ENCODE measurements at regions not wholly inside any gene's neighbourhood (a gene's known extent, or its start where the extent isn't known, plus 50 kb on each side); places are given as distances from the start of the nearest gene placed in this dataset.
A peak's percentile ranks its signal among the peaks of the same experiment; 100 is the strongest.
"Not testable (repeated sequence)": the region's sequence is repeated elsewhere in the genome, so short reads cannot be mapped to it uniquely, and the experiment has no call there.

DNA sequence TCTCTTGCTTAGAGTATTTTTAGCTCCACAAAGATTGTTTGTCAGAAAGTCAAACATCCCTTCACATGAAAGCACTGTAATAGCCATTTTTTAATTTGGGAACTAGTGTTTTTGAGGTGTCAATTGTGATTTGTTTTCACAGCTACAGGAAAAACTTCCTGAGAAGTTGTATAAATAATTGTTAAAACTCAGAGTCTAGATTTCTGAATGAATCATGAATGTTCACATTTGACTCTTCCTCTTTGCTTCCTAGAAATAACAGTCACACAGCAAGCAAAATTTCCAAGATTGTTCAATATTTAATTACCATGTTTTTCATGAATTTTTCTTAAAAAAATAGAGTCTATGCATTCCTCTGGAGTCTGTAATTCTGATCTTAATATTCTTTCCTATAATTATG lies 156.9 kb upstream of the SLC7A11 start:
- Histone ChIP-seq H3K27me3 (ENCODE audit: control insufficient read depth, insufficient read depth, low read length) (no peaks in the 10 kb centered on the region; the same call in 1 of the 2 replicates), H3K4me3 (ENCODE audit: insufficient read depth, low read depth, low read length) (no peak overlapping the region), H3K36me3 (replicated peaks; ENCODE audit: control insufficient read depth, insufficient read depth, low read length) (no peaks in the 10 kb centered on the region)
- DNase-seq: no peak

DNA sequence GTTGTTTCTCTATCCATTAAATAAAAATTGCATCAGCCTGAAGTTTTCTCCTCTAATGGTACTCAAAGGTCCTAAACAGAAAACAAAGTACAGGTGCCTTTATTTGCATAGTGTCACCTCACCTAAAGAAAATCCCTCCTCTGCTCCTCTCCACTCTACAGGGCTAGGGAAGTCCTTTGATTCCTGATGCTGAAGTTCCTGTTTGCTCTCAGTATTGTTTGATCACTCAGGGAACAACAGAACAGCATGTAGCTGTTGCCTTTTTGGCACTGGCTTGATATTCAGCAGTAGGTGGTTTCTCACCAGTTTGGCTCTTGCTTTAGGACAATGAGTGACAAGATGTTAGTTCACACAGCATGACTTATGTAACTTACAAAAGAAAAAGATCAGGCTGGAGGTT lies 156.2 kb upstream of the SLC7A11 start:
- H3K4me3 ChIP-seq (ENCODE audit: insufficient read depth, low read depth, low read length): no peak overlapping the region
- DNase-seq: peak; percentile 22
- H3K36me3 ChIP-seq (replicated peaks; ENCODE audit: control insufficient read depth, insufficient read depth, low read length): no peaks in the 10 kb centered on the region
- no peaks in the 10 kb centered on the region; the same call in 1 of the 2 replicates for H3K27me3 ChIP-seq (ENCODE audit: control insufficient read depth, insufficient read depth, low read length)

DNA sequence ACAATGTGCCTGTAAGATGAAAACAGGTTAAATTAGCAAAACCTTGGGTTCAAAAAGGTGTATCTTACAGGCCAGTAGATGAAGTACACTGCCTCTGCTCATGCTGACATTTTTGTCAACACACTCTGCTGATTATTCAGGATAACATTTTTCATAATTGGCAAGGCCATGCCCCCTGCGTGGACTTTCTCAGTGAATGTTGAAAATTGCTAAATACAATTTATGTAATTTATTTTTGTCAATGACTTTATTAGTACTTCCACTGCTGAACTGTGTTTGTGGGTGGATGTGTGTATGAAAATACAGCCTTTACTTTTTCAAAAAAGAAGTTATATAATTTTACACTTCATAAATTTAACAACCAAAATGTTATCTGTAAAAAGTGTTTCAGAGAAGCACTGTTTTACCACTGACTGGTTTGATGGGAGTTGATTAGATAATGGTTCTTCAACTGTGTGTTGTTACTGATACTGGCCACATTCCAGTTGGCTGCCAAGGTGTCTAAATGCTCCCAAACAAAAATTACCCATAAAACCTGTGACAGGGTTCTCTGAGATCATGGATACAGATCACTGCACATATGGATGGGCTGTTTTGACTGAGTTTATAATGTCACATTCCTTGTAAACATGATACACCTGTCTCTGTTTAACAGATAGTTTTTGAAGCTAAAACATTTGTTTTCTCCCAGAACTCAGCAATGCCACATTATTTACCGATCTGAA lies 151.9 kb upstream of the SLC7A11 start:
- DNase-seq: no peak
- Histone ChIP-seq H3K4me3 (ENCODE audit: insufficient read depth, low read depth, low read length) (no peak overlapping the region), H3K36me3 (replicated peaks; ENCODE audit: control insufficient read depth, insufficient read depth, low read length) (no peaks in the 10 kb centered on the region), H3K27me3 (ENCODE audit: control insufficient read depth, insufficient read depth, low read length) (no peaks in the 10 kb centered on the region; the same call in 1 of the 2 replicates)

DNA sequence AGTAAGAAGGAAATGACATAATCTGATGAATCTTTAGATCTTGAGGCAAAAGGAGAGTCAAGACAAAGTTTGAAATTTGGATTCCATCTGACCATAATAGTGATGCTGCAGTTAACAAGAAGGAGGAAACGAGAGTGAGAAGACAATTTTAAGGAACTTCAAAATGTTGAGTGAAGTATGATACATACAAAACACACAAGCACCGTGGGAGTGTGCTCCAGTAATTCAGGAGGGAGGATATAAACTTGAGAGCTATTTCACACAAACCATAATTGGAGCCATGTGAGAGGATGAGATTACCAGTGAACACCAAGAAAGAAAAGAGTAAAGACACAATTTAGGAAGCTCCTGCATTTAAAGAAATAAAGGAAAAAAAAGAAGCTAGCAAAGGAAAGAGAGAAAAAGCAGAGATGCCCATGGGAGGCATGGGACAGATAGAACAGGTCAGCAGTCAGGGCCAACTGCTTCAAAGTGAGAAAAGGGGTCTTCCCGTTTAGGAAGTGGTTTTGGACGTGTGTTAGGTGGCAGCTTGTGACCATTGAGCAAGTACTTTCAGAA lies 150.7 kb upstream of the SLC7A11 start:
- no peaks in the 10 kb centered on the region; the same call in 1 of the 2 replicates for H3K27me3 ChIP-seq (ENCODE audit: control insufficient read depth, insufficient read depth, low read length)
- no peak overlapping the region for H3K4me3 ChIP-seq (ENCODE audit: insufficient read depth, low read depth, low read length)
- no peak for DNase-seq
- H3K36me3 ChIP-seq (replicated peaks; ENCODE audit: control insufficient read depth, insufficient read depth, low read length): no peaks in the 10 kb centered on the region

DNA sequence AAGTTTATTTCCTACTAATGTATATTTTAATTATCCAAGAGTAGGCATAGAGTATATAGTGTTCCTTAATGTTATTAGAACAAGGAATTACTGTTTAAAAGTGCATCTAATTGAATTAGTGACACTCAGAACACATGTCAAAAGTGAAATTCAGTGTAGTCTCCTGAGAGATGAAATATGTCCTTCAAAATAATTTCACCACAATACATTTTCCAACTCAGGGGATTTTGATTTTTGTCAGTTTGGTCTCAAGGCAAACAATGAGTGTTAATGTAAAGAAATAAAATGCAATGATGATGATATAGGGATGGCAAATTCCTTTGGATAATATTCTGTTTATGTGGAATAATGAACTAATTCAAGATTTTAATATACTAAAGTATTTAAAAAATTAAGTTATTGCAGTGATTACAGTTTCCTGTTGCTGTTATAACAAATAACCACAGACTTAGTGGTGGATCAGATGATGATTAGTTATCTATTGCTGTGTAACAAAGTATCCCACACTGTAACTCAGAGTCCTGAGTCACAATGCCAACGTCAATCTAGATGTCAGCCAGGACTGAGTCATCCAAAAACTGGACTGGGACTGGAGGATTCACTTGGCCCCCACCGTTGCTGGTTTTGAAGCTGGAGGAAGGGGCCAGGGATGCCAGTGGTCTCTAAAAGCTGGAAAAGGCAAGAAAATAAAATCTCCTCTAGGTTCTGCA lies 148.0 kb upstream of the SLC7A11 start:
- H3K4me3 ChIP-seq (ENCODE audit: insufficient read depth, low read depth, low read length): no peak overlapping the region
- no peak for DNase-seq

DNA sequence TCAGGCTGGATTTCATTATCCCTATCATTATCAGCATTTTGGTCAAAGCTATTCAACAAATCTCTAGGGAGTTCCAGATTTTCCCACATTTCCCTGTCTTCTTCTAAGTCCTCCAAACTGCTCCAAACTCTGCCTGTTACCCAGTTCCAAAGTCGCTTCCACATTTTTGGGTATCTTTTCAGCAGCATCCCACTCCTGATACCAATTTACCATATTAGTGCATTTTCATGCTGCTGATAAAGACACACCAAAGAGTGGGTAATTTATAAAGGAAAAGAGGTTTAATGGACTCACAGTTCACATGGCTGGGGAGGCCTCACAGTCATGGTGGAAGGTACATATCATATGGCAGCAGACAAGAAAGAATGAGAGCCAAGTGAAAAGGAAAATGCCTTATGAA lies 132.8 kb upstream of the SLC7A11 start:
- H3K36me3 ChIP-seq (replicated peaks; ENCODE audit: control insufficient read depth, insufficient read depth, low read length): no peaks in the 10 kb centered on the region
- DNase-seq: no peak

More for the DNA sequence above, 148.0 kb upstream of the SLC7A11 start:
- Histone ChIP-seq H3K36me3 (replicated peaks; ENCODE audit: control insufficient read depth, insufficient read depth, low read length) (no peaks in the 10 kb centered on the region), H3K27me3 (ENCODE audit: control insufficient read depth, insufficient read depth, low read length) (no peaks in the 10 kb centered on the region)

DNA sequence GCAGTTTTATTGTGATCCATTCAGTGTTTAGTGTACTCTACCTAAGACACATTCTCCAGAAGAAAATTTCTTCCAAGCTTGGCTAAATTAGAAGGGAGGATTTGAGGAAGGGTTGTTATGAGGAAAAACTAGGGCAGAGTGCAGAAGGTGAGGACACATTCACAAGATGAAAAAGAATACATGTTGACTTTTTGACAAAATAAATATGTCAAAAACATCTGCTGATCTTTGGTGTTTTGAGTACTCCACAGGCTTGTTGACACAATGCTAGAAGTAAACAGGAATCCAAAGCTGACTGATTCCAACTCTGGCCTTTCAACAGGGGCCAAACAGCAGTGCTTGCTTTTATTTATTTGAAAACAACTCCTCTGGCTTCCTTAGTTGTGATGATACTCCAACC lies 125.8 kb upstream of the SLC7A11 start:
- H3K27me3 ChIP-seq (ENCODE audit: control insufficient read depth, insufficient read depth, low read length): no peaks in the 10 kb centered on the region
- DNase-seq: no peak

More for the DNA sequence above, 132.8 kb upstream of the SLC7A11 start:
- H3K27me3 ChIP-seq (ENCODE audit: control insufficient read depth, insufficient read depth, low read length): no peaks in the 10 kb centered on the region
- no peak overlapping the region for H3K4me3 ChIP-seq (ENCODE audit: insufficient read depth, low read depth, low read length)

DNA sequence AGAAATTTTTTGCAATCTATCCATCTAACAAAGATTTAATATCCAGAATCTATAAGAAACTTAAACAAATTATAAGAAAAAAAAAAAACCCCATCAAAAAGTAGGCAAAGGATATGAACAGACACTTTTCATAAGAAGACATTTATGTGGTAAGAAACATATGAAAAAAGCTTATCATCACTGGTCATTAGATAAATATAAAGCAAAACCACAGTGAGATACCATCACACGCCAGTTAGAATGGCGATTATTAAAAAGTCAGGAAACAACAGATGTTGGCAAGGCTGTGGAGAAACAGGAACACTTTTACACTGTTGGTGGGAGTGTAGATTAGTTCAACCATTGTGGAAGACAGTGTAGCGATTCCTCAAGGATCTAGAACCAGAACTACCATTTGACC lies 110.3 kb upstream of the SLC7A11 start:
- DNase-seq; H3K36me3 ChIP-seq (replicated peaks; ENCODE audit: control insufficient read depth, insufficient read depth, low read length); H3K4me3 ChIP-seq (ENCODE audit: insufficient read depth, low read depth, low read length); H3K27me3 ChIP-seq (ENCODE audit: control insufficient read depth, insufficient read depth, low read length): not testable (repeated sequence)

More for the DNA sequence above, 125.8 kb upstream of the SLC7A11 start:
- H3K4me3 ChIP-seq (ENCODE audit: insufficient read depth, low read depth, low read length): no peak overlapping the region
- no peaks in the 10 kb centered on the region for H3K36me3 ChIP-seq (replicated peaks; ENCODE audit: control insufficient read depth, insufficient read depth, low read length)

DNA sequence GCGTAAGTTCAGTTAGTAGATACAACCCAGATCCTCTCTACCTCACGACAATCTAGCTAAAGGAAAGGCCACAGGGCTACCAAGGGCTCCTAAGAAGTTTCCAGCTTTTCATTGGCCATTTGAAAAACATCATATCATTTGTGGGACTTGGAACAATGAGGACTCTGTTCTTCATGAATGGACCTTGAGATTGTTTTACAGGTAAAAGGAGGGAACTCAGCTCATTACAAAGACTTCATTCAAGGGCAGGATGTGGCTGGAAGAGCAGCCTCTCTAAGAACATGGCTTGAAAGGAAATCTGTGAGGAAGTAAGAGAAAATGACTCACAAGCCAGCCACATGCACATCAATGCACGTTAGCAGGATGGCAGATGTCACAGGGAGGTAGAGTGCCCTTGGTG lies 105.9 kb upstream of the SLC7A11 start:
- no peak for DNase-seq

DNA sequence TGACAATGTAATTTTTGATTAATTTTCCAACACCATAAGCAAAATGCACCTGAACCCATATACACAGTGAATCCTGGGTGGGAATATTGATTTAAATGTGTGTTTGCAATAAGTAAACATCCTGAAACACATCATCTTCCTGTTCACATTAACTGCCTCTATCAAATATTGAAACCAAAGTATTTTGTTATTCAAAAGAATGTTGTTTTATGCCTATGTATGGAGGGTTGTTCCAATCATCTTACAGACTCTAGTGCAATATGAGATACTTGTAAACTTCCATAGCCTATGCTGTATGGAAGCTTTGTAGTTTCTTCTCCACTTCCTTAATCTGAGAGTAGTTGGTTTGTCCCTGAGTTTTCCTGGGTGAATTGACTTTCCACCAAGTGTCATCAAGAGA lies 105.4 kb upstream of the SLC7A11 start:
- Histone ChIP-seq H3K36me3 (replicated peaks; ENCODE audit: control insufficient read depth, insufficient read depth, low read length) (no peaks in the 10 kb centered on the region), H3K4me3 (ENCODE audit: insufficient read depth, low read depth, low read length) (no peak overlapping the region), H3K27me3 (ENCODE audit: control insufficient read depth, insufficient read depth, low read length) (no peaks in the 10 kb centered on the region)
- no peak for DNase-seq

More for the DNA sequence above, 105.9 kb upstream of the SLC7A11 start:
- no peaks in the 10 kb centered on the region for H3K27me3 ChIP-seq (ENCODE audit: control insufficient read depth, insufficient read depth, low read length)
- no peaks in the 10 kb centered on the region for H3K36me3 ChIP-seq (replicated peaks; ENCODE audit: control insufficient read depth, insufficient read depth, low read length)
- no peak overlapping the region for H3K4me3 ChIP-seq (ENCODE audit: insufficient read depth, low read depth, low read length)

DNA sequence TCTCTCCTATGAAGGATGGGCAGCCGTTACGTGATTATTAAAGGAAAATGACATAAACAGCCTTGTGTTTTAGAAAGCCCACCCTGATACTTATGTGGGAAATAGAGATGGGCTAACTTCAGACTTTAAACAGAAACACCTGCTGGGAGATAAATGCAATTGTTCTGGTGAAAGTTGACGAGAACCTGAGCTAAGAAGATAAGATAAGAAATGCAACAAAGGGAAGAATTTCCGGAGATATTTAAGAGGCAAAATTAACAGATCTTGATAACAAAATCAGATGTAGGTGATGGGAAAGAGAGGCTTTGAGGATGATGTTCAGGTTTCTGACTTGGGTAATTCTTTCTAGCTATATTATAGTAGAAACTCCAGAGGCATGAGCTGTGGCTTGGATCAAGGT lies 102.7 kb upstream of the SLC7A11 start:
- no peak overlapping the region for H3K4me3 ChIP-seq (ENCODE audit: insufficient read depth, low read depth, low read length)
- no peak for DNase-seq
- H3K27me3 ChIP-seq (ENCODE audit: control insufficient read depth, insufficient read depth, low read length): no peaks in the 10 kb centered on the region
- H3K36me3 ChIP-seq (replicated peaks; ENCODE audit: control insufficient read depth, insufficient read depth, low read length): no peaks in the 10 kb centered on the region

DNA sequence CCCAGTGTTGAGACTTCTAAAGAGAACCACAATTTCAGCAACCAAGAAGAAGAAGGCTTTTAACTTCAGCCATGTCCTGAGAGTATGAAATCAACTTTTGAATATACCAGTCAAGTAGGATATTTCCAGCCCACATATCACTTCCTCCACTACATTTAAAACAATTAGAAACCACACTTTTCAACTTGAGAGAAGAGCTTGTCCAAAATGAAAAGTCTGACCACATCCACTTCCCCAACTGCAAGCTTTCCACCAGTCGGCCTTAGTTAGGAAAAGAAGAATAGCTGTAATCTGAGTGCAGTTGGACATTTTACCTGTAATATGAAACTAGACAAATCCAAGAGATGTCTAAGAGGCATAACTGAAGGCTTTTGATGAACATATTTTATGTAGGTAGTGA lies 101.9 kb upstream of the SLC7A11 start:
- H3K4me3 ChIP-seq (ENCODE audit: insufficient read depth, low read depth, low read length): no peak overlapping the region
- H3K36me3 ChIP-seq (replicated peaks; ENCODE audit: control insufficient read depth, insufficient read depth, low read length): no peaks in the 10 kb centered on the region
- H3K27me3 ChIP-seq (ENCODE audit: control insufficient read depth, insufficient read depth, low read length): no peaks in the 10 kb centered on the region
- no peak for DNase-seq

DNA sequence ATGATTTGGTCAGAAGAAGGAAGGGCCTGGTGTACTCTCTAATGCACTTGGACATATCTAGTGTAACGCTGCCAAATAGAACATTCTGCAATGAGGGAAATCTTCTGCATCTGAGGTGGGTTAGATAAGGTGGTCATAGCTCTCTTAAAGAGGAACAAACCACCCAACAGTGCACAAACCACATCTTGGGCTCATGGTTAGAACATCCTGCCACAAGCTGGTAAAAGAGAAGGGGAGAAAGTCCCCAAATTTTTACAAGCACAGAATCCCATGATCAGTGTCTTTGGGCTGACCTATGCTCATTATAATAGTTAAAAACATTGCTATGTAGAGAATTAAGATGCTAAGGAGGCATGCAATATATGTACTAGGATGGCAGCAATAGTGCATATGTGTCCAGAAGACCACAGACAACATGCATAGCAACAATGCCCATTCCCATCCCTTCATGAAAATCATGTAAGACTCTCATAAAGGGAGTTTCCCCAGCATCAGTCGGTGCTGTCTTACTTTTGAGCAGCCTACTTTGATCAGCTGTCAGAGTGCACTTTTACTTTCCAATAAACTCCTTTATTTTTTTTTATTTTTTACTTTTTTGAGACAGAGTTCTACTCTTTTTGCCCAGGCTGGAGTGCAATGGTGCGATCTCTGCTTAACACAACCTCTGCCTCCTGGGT lies 99.7 kb upstream of the SLC7A11 start:
- no peak for DNase-seq
- H3K27me3 ChIP-seq (ENCODE audit: control insufficient read depth, insufficient read depth, low read length): no peaks in the 10 kb centered on the region
- no peak overlapping the region for H3K4me3 ChIP-seq (ENCODE audit: insufficient read depth, low read depth, low read length)
- H3K36me3 ChIP-seq (replicated peaks; ENCODE audit: control insufficient read depth, insufficient read depth, low read length): no peaks in the 10 kb centered on the region

DNA sequence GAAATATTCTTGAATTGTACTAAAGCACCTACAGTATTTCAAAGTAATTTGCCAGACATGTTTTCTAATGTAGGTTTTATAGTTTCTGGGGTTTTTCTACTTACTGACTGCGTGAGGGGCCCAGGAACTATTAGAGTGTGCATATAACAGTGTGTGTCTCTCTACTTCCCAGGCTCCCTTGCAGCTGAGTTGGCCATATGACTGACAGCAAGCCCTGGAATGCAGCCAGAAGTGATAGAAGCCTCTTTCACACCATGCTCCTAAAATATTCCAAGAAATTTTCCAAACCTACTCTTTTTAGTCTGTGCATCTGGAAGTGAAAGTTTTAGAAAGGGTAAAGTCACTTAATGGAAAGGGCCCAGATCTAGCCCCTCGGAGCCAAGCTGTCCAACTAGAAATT lies 96.7 kb upstream of the SLC7A11 start:
- Histone ChIP-seq H3K4me3 (ENCODE audit: insufficient read depth, low read depth, low read length) (no peak overlapping the region), H3K36me3 (replicated peaks; ENCODE audit: control insufficient read depth, insufficient read depth, low read length) (no peaks in the 10 kb centered on the region), H3K27me3 (ENCODE audit: control insufficient read depth, insufficient read depth, low read length) (no peaks in the 10 kb centered on the region)
- no peak for DNase-seq

DNA sequence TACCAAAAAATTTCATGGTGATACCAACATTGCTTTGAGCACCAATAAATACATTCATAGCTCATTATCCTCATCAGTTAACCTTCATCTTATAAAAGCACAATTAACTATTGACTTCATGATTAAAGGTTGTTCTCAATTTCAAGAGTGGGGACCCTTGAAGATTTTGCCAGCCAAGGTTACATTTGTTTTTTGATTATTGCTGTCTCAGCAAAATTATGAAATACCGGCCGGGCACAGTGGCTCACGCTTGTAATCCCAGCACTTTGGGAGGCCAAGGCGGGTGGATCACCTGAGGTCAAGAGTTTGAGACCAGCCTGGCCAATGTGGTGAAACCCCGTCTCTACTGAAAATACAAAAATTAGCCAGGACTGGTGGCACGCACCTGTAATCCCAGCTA lies 96.1 kb upstream of the SLC7A11 start:
- H3K36me3 ChIP-seq (replicated peaks; ENCODE audit: control insufficient read depth, insufficient read depth, low read length); DNase-seq; H3K27me3 ChIP-seq (ENCODE audit: control insufficient read depth, insufficient read depth, low read length); H3K4me3 ChIP-seq (ENCODE audit: insufficient read depth, low read depth, low read length): not testable (repeated sequence)
